Small intestine (tissue), 7 donors: ENCODE measurements at regions not wholly inside any gene's neighbourhood (a gene's known extent, or its start where the extent isn't known, plus 50 kb on each side); places are given as distances from the start of the nearest gene placed in this dataset.

Experiments
- DNase-seq, 2 donors: peaks; one replicate each; pipeline versions ENCODE4 v3.0.0 to v3.0.0-alpha.2; 2013
- FAIRE-seq: peaks from 2 replicates; lab custom pipeline; 2012; peaks lifted over from hg19 to GRCh38; lab: Jason Lieb, UNC
- H3K27ac ChIP-seq, 3 donors: one replicate each; pipeline ENCODE4 v1.5.1; 2013; ENCODE audit warnings: low read length in 2 of 3, mild to moderate bottlenecking in 2 of 3, control low read depth in 1 of 3, inconsistent platforms in 1 of 3, low read depth in 1 of 3, moderate library complexity in 1 of 3
- H3K27me3 ChIP-seq, 3 donors: one replicate each; pipeline ENCODE4 v1.6.1; 2013; ENCODE audit warnings: low read length in 3 of 3, inconsistent platforms in 1 of 3; ENCODE audit not compliant: control insufficient read depth in 3 of 3, insufficient read depth in 3 of 3
- H3K36me3 ChIP-seq, 3 donors: one replicate each; pipeline ENCODE4 v1.6.1; 2013; ENCODE audit warnings: low read length in 3 of 3, inconsistent platforms in 1 of 3, low read depth in 1 of 3, mild to moderate bottlenecking in 1 of 3, moderate library complexity in 1 of 3; ENCODE audit not compliant: control insufficient read depth in 3 of 3, insufficient read depth in 2 of 3
- H3K4me1 ChIP-seq, 3 donors: one replicate each; pipeline ENCODE4 v1.6.1; 2013; ENCODE audit warnings: low read length in 2 of 3, inconsistent platforms in 1 of 3, low read depth in 1 of 3, mild to moderate bottlenecking in 1 of 3, moderate library complexity in 1 of 3; ENCODE audit not compliant: control insufficient read depth in 3 of 3, insufficient read depth in 2 of 3
- H3K4me3 ChIP-seq, 3 donors: one replicate each; pipeline ENCODE4 v1.5.1; 2013; ENCODE audit warnings: low read length in 3 of 3, control low read depth in 1 of 3, inconsistent platforms in 1 of 3, low read depth in 1 of 3, mild to moderate bottlenecking in 1 of 3, moderate library complexity in 1 of 3
- H3K9me3 ChIP-seq, 2 donors: one replicate each; pipeline ENCODE4 v1.6.1; 2013; ENCODE audit warnings: low read depth in 1 of 2, low read length in 1 of 2; ENCODE audit not compliant: control insufficient read depth in 2 of 2, insufficient read depth in 1 of 2
- WGBS, 3 donors: extraction: QIAGEN DNeasy Blood & Tissue Kit; methylation state at CpG; one replicate each; pipeline ENCODE4 v1.1.7; 2013; 5-methylcytosine and 5-hydroxymethylcytosine counted together
- donor health status: healthy with polysubstance abuse.
- donor health status: control.
- donor health status: control.
- donor health status: Bipolar disorder and iron deficiency.
- donor health status: healthy.

DNA sequence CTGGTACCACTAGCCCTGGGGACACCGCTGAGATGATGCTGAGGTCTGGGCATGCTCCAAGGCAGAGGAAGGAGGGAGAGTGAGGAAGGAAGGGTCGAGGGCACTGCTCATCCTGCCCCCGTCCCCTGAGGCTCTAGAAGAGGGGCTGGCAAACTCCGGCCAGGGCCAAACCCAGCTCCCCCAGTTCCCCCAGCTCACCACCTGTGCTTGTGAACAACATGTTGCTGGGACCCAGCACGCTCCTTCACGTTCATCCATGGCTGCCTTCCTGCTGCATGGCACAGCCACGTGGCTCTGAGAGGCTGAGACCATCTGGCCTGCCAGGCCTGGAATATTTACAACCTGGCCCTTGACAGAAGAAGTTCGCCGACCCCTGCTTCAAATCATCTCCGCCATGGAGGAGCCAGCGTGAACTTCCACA, 81.2 kb downstream of the RBFOX3 start:
- H3K4me1 ChIP-seq: no peaks in the 10 kb centered on the region

DNA sequence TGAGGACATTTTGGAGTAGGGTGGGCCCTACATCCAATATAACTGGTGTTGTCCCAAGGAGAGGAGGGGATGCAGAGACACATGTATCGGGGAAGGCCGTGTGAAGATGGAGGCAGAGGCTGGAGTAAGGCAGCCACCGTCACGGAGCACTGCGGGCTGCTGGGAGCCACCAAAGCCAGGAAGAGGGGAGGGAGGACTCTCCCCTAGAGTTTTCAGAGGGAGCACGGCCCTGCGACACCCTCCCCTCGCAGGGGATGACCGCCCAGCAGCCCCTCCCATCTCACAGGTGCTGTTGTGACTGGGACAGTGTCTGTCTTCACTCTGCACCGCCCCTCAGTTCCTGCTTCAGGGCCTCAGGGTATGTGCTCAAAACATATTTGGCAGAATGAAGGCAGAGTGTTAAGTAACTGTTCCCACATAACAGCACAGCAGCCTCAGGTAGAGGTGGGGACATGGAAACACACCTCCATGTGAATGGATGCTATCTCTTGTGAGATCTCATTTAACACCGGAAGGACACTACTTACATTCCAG, 82.2 kb downstream of the RBFOX3 start:
- 72 to 78% (median 75%) methylated on average over 11 of the region's 11 CpGs for WGBS, 3 donors
- Histone ChIP-seq H3K9me3 (no peaks in the 10 kb centered on the region), H3K36me3 (no peaks in the 10 kb centered on the region), H3K27me3 (peaks cover 0 to 26% (median 3%) of the 10 kb centered on the region in 3 donors), H3K4me3 (no peak overlapping the region), H3K27ac (no peak overlapping the region), H3K4me1 (no peaks in the 10 kb centered on the region)
- DNase-seq: no peak
- no peak for FAIRE-seq

More for the DNA sequence above, 81.2 kb downstream of the RBFOX3 start:
- DNase-seq (no peak), FAIRE-seq (no peak)
- Histone ChIP-seq H3K27ac (no peak overlapping the region), H3K4me3 (no peak overlapping the region), H3K36me3 (no peaks in the 10 kb centered on the region), H3K27me3 (peaks cover 0 to 16% (median 3%) of the 10 kb centered on the region in 3 donors), H3K9me3 (no peaks in the 10 kb centered on the region)
- 59 to 65% (median 61%) methylated on average over 11 of the region's 11 CpGs for WGBS, 3 donors

DNA sequence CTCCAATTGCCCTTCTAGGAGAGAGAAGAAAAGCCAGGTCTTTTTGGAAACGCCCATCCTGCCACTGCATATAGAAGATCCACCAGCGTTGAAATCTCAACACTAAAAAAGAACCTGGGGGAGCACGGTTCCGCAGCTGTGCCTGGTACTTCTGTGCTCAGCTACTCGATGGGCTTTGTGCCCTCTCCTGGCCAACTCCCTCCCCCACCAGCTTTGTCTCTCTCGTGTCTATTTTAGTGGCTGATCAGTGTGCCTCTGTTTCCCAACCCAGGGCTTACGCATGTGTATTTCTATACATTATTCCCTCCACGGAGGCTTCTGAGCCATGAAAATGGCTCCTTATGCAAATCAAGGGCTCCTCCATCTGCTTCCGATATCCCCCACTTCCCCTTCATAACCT, 83.5 kb downstream of the RBFOX3 start:
- Histone ChIP-seq H3K4me1 (no peaks in the 10 kb centered on the region), H3K36me3 (no peaks in the 10 kb centered on the region), H3K4me3 (no peak overlapping the region), H3K27me3 (peaks cover 0 to 27% (median 3%) of the 10 kb centered on the region in 3 donors), H3K27ac (no peak overlapping the region), H3K9me3 (no peaks in the 10 kb centered on the region)
- 72 to 77% (median 76%) methylated on average over 9 of the region's 9 CpGs for WGBS, 3 donors
- DNase-seq (no peak), FAIRE-seq (no peak)

DNA sequence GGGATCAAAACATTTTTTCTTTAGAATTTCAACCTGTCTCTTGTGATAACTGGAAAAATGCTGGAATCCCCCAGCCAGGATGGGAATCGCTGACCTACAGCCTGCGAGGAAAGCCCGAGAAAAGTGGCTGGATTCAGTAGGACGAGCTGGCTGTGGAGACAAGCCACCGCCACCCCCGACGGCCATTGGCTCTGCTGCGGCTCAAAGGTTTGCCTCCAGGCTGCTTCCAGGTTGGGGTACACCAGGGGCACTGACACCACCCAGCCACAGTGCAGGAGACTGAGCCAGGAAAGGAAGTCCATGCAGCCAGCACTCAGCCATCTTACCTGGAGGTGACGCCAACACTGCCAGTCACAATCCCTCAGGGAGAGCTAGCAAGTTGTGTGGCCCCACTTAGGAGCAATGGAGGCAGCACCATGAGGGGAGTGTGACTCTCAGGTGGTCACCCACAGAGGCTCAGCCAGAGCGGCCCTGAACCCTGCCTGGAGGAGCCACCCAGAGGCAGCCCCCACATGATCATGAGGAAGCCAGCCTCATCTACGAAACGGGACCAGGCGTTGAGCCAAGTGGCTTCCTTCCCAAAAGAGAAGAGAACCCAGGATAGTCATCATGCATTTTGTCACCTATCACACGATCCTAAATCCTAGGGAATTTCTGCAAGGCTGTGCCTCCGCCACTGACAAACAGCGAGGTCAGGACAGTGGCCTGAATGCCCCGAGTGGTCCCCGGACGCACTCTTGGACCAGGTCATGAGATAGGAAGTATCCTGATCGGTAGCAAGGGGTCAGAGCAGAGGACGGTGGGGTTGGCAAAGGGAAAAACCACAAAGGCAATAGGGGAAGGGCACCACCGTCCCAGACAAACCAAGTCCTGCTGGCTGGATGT, 84.8 kb downstream of the RBFOX3 start:
- no peak for DNase-seq
- Histone ChIP-seq H3K4me1 (no peaks in the 10 kb centered on the region), H3K4me3 (no peak overlapping the region), H3K27me3 (peaks cover 0 to 27% (median 4%) of the 10 kb centered on the region in 3 donors), H3K27ac (no peak overlapping the region), H3K9me3 (no peaks in the 10 kb centered on the region), H3K36me3 (no peaks in the 10 kb centered on the region)
- no peak for FAIRE-seq
- 76 to 79% (median 76%) methylated on average over 22 of the region's 22 CpGs for WGBS, 3 donors

DNA sequence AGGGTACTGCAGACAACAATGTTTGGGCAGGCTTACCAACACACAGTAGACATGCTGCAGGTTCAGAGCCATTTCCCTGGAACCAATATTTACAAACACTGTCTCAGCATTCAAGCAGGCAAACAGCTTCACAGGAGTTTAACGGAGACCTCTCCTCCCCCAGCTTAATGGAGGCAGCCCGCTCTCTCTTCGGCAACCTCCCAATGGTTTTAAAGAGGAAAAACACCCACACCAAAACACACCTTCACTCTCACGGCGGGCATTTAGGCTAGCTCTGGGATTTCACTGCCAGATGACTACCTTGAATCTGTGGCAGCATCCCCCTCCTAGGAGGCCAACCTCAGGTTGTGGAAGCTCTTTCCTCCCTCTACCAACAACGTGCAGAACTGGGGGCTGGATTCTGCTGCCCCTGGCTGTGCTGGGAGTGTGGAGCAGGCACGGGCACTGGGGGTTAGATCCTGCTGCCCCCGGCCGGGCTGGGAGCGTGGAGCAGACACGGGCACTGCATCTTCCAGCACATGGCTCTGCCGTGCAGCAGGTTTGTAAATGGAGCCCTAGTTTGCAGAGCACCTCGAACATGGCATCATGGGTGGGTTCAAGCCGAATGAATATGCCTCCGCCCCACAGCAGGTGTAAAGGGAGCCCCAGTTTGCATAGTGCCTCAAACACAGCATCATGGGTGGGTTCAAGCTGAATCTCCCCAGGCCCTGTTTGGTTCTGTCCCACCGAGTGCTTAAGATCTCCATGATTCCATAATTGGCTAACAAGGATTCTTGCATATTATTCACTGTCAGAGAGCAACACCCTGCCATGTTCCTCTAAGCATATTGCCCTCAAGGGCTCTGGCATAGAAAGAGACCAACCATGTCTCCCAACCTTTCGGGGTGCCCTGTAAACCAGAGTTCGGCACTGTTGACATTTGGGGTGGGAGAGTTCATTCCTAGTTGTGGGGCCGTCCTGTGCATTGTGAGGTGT, 86.4 kb downstream of the RBFOX3 start:
- DNase-seq (no peak), FAIRE-seq (no peak)
- Histone ChIP-seq H3K36me3 (no peaks in the 10 kb centered on the region), H3K4me3 (no peak overlapping the region), H3K4me1 (no peaks in the 10 kb centered on the region), H3K9me3 (no peaks in the 10 kb centered on the region), H3K27ac (no peak overlapping the region), H3K27me3 (peaks cover 0 to 27% (median 6%) of the 10 kb centered on the region in 3 donors)
- 60 to 63% (median 61%) methylated on average over 19 of the region's 19 CpGs for WGBS, 3 donors

DNA sequence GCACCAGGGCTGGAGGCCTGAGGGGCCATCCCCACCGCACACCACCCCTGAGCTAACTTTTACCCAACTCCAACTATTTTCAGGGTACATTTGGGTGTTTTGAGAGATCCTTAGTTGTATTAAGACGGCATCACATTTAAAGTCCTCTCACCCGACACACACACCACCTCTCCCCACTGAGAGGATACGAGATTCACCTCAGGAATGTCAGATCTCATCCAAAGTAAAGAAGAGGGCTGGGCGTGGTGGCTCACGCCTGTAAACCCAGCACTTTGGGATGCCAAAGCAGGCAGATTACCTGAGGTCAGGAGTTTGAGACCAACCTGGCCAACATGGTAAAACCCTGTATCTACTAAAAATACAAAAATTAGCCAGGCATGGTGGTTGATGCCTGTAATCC, 88.4 kb downstream of the RBFOX3 start:
- 64 to 78% (median 67%) methylated on average over 6 of the region's 6 CpGs for WGBS, 3 donors
- FAIRE-seq (no peak), DNase-seq (no peak)
- Histone ChIP-seq H3K4me1 (no peaks in the 10 kb centered on the region), H3K9me3 (no peaks in the 10 kb centered on the region), H3K27me3 (peaks cover 0 to 32% (median 6%) of the 10 kb centered on the region in 3 donors), H3K36me3 (no peaks in the 10 kb centered on the region), H3K4me3 (no peak overlapping the region), H3K27ac (no peak overlapping the region)

DNA sequence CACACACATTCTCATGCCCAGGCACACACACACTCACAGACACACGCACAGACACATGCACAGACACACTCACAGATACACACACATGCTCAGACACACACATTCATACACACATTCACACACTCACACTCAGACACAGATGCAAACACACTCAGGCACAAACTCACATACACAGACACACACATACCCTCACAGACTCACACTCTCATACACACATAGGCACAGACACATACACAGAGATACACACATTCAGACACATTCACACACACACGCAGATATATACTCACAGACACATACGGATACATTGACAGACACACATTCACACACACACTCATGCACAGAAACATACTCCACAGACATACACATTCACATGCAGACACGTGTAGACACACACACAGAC, 89.6 kb downstream of the RBFOX3 start:
- H3K36me3 ChIP-seq: no peaks in the 10 kb centered on the region
- H3K27me3 ChIP-seq: peaks cover 0 to 25% (median 6%) of the 10 kb centered on the region in 3 donors
- no peak overlapping the region for H3K4me3 ChIP-seq
- no peak for FAIRE-seq
- 74 to 80% (median 77%) methylated on average over 4 of the region's 4 CpGs for WGBS, 3 donors
- no peaks in the 10 kb centered on the region for H3K9me3 ChIP-seq
- H3K4me1 ChIP-seq: no peaks in the 10 kb centered on the region
- no peak for DNase-seq
- no peak overlapping the region for H3K27ac ChIP-seq
